GM12874 (cell line): ENCODE measurements at regions not wholly inside any gene's neighbourhood (a gene's known extent, or its start where the extent isn't known, plus 50 kb on each side); places are given as distances from the start of the nearest gene placed in this dataset.

Source experiments
- CTCF ChIP-seq: IDR thresholded peaks from 2 replicates; pipeline ENCODE4 v1.5.1; 2011; ENCODE audit warnings: low read depth, mild to moderate bottlenecking, control low read depth, low read length, moderate library complexity; ENCODE audit not compliant: insufficient read depth

- TF ChIP-seq CTCF, result no peak
Measured at GRCh38 chr13:53216773-53217172, 188.2 kb downstream of the OLFM4 start.

- no peak for TF ChIP-seq CTCF
Measured at GRCh38 chr13:53217194-53217593, 188.6 kb downstream of the OLFM4 start.

- TF ChIP-seq CTCF, result no peak
Measured at GRCh38 chr13:53220038-53220437, 191.4 kb downstream of the OLFM4 start.

- TF ChIP-seq CTCF, result no peak
Measured at GRCh38 chr13:53237696-53238095, 209.1 kb downstream of the OLFM4 start.

- TF ChIP-seq CTCF, result no peak
Measured at GRCh38 chr13:53238261-53238660, 209.6 kb downstream of the OLFM4 start.

- no peak for TF ChIP-seq CTCF
Measured at GRCh38 chr13:53240401-53241025, 211.9 kb downstream of the OLFM4 start.

GRCh38 chr13:53241891-53242348, 213.3 kb downstream of the OLFM4 start:
- TF ChIP-seq CTCF, result no peak
